GM23338 (cell line): ENCODE measurements at regions not wholly inside any gene's neighbourhood (a gene's known extent, or its start where the extent isn't known, plus 50 kb on each side); places are given as distances from the start of the nearest gene placed in this dataset.

Experiments used
- CREB1 ChIP-seq: fragments of 250-450 bp; sonication (Bioruptor Pico); IDR thresholded peaks from 2 replicates; pipeline ENCODE4 v1.5.0; 2020; ENCODE audit warnings: low read depth, mild to moderate bottlenecking, moderate library complexity
- EZH2 ChIP-seq: fragments of 200-600 bp; sonication (generic); IDR thresholded peaks from one replicate; pipeline ENCODE4 v1.8.0; 2017; ENCODE audit warnings: antibody characterized with exemption, mild to moderate bottlenecking, low read depth; ENCODE audit not compliant: unreplicated experiment
- EZH2phosphoT487 ChIP-seq: fragments of 200-600 bp; sonication (generic); IDR thresholded peaks from one replicate; pipeline ENCODE4 v1.8.1; 2018; ENCODE audit warnings: antibody characterized with exemption; ENCODE audit not compliant: unreplicated experiment
- JUNB ChIP-seq: IDR thresholded peaks from one replicate; pipeline ENCODE4 v1.6.1; 2016; ENCODE audit warnings: antibody characterized with exemption; ENCODE audit not compliant: unreplicated experiment
- NANOG ChIP-seq: IDR thresholded peaks from 2 replicates; pipeline ENCODE4 v1.6.1; 2016; ENCODE audit warnings: antibody characterized with exemption, borderline replicate concordance
- POLR2AphosphoS5 ChIP-seq: IDR thresholded peaks from 2 replicates; pipeline ENCODE4 v1.6.1; 2016; ENCODE audit warnings: antibody characterized with exemption, low read depth
- REST ChIP-seq: IDR thresholded peaks from one replicate; pipeline ENCODE4 v1.6.1; 2018; ENCODE audit warnings: antibody characterized with exemption; ENCODE audit not compliant: unreplicated experiment
- STAT1 ChIP-seq: IDR thresholded peaks from one replicate; pipeline ENCODE4 v1.6.1; 2016; ENCODE audit warnings: antibody characterized with exemption; ENCODE audit not compliant: unreplicated experiment
- ZNF114 ChIP-seq: fragments of 250-450 bp; sonication (Bioruptor Pico); IDR thresholded peaks from 2 replicates; pipeline ENCODE4 v1.5.0; 2020; ENCODE audit warnings: mild to moderate bottlenecking, moderate library complexity
- ZNF331 ChIP-seq: fragments of 250-450 bp; sonication (Bioruptor Pico); IDR thresholded peaks from 2 replicates; pipeline ENCODE4 v1.5.0; 2020; ENCODE audit warnings: low read depth, mild to moderate bottlenecking, moderate library complexity
- TF ChIP-seq, protein P1 (sequence below), 2 experiments: fragments of 200-600 bp in 1 of 2; sonication (generic) in 1 of 2; conservative IDR thresholded peaks; 2 replicates each; pipeline versions ENCODE4 v1.5.1 to v1.6.1; 2016 to 2017; ENCODE audit warnings: antibody characterized with exemption in 2 of 2, low read depth in 2 of 2, mild to moderate bottlenecking in 2 of 2, moderate library complexity in 1 of 2
- TF ChIP-seq, protein P2 (sequence below): IDR thresholded peaks from 2 replicates; pipeline ENCODE4 v1.6.1; 2016; ENCODE audit warnings: antibody characterized with exemption

DNA sequence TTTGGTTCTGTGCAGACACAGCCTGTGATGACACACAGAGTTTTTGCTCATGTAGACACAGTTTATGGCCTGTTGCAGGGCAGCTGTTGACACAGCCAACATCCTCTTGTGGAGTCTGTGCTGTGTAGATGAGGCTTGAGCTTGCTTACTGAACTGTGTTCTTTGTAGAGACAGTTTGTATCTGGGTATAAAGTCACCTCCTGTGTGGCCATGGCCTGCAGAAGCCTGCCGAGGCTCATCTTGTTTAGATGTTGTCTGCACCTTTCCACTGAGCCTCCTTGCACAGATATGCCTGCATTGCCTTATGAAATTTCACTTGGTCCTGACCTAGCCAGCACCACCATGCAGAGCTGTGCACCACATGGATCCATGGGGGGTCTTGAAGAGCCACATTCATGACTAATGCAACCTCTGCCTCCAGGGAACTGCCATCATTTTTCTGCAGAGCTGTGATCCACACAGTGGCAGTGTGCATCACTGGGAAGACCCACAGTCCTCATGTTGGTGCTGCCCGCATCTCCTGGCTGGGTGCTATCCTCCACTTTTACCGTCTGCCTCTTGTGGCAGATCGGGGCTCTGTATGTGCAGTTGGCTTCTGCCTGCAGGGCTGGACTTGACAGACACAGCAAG, 198.0 kb upstream of the MAMLD1 start:
- TF ChIP-seq, protein P1, sequence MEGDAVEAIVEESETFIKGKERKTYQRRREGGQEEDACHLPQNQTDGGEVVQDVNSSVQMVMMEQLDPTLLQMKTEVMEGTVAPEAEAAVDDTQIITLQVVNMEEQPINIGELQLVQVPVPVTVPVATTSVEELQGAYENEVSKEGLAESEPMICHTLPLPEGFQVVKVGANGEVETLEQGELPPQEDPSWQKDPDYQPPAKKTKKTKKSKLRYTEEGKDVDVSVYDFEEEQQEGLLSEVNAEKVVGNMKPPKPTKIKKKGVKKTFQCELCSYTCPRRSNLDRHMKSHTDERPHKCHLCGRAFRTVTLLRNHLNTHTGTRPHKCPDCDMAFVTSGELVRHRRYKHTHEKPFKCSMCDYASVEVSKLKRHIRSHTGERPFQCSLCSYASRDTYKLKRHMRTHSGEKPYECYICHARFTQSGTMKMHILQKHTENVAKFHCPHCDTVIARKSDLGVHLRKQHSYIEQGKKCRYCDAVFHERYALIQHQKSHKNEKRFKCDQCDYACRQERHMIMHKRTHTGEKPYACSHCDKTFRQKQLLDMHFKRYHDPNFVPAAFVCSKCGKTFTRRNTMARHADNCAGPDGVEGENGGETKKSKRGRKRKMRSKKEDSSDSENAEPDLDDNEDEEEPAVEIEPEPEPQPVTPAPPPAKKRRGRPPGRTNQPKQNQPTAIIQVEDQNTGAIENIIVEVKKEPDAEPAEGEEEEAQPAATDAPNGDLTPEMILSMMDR (conservative IDR thresholded peaks at IDR 0.05; ENCODE audit: low read depth in 2 of 2), result no peak
- no peak for TF ChIP-seq EZH2phosphoT487
- TF ChIP-seq EZH2, result no peak
- no peak for TF ChIP-seq REST
- TF ChIP-seq POLR2AphosphoS5, result no peak
- no peak for TF ChIP-seq NANOG
- no peak for TF ChIP-seq CREB1 (CRISPR knock-in tag)
- TF ChIP-seq, protein P2, sequence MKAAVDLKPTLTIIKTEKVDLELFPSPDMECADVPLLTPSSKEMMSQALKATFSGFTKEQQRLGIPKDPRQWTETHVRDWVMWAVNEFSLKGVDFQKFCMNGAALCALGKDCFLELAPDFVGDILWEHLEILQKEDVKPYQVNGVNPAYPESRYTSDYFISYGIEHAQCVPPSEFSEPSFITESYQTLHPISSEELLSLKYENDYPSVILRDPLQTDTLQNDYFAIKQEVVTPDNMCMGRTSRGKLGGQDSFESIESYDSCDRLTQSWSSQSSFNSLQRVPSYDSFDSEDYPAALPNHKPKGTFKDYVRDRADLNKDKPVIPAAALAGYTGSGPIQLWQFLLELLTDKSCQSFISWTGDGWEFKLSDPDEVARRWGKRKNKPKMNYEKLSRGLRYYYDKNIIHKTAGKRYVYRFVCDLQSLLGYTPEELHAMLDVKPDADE, result no peak
- no peak for TF ChIP-seq ZNF114
- no peak for TF ChIP-seq ZNF331 (CRISPR knock-in tag)
- TF ChIP-seq JUNB, result no peak
- no peak for TF ChIP-seq STAT1
